ENCODE measurements at regions not wholly inside any gene's neighbourhood (a gene's known extent, or its start where the extent isn't known, plus 50 kb on each side); places are given as distances from the start of the nearest gene placed in this dataset.

- no peak for TF ChIP-seq CTCF (IDR thresholded peaks at IDR 0.05; ENCODE audit: borderline replicate concordance, extremely low read depth, low read length, poor library complexity, severe bottlenecking)
- TF ChIP-seq EZH2 (IDR thresholded peaks at IDR 0.05; ENCODE audit: borderline replicate concordance, low read depth, low read length, severe bottlenecking), result no peak
These were observed 99.2 kb downstream of the PLXNA1 start for GRCh38 chr3:127082066-127082465.
